Lower leg skin (tissue), 3 donors: ENCODE measurements at regions not wholly inside any gene's neighbourhood (a gene's known extent, or its start where the extent isn't known, plus 50 kb on each side); places are given as distances from the start of the nearest gene placed in this dataset.

ENCODE experiments used
- POLR2A ChIP-seq, 2 donors: fragments of 450-650 bp; IDR thresholded peaks; one replicate each; pipeline ENCODE4 v1.6.1; 2016 to 2017; ENCODE audit warnings: antibody characterized with exemption in 2 of 2, mild to moderate bottlenecking in 1 of 2, moderate library complexity in 1 of 2
- TF ChIP-seq, protein P1 (sequence below), 3 donors: fragments of 450-650 bp; IDR thresholded peaks; one replicate each; pipeline ENCODE4 v1.5.1; 2016; ENCODE audit warnings: antibody characterized with exemption in 3 of 3, mild to moderate bottlenecking in 3 of 3, moderate library complexity in 2 of 3

GRCh38 chr3:26312816-26313215 lies 309.8 kb upstream of the LRRC3B start:
- TF ChIP-seq POLR2A (IDR thresholded peaks at IDR 0.05): no peak
- TF ChIP-seq, protein P1, sequence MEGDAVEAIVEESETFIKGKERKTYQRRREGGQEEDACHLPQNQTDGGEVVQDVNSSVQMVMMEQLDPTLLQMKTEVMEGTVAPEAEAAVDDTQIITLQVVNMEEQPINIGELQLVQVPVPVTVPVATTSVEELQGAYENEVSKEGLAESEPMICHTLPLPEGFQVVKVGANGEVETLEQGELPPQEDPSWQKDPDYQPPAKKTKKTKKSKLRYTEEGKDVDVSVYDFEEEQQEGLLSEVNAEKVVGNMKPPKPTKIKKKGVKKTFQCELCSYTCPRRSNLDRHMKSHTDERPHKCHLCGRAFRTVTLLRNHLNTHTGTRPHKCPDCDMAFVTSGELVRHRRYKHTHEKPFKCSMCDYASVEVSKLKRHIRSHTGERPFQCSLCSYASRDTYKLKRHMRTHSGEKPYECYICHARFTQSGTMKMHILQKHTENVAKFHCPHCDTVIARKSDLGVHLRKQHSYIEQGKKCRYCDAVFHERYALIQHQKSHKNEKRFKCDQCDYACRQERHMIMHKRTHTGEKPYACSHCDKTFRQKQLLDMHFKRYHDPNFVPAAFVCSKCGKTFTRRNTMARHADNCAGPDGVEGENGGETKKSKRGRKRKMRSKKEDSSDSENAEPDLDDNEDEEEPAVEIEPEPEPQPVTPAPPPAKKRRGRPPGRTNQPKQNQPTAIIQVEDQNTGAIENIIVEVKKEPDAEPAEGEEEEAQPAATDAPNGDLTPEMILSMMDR (IDR thresholded peaks at IDR 0.05): no peak
